HEK293 (cell line): ENCODE measurements at regions not wholly inside any gene's neighbourhood (a gene's known extent, or its start where the extent isn't known, plus 50 kb on each side); places are given as distances from the start of the nearest gene placed in this dataset.
A peak's percentile ranks its signal among the peaks of the same experiment; 100 is the strongest.

Experiments used
- CTCF ChIA-PET: fragments of 350-600 bp; formaldehyde crosslinking; extraction: SDS; loops from one replicate; lab custom pipeline; 2021; ENCODE audit warnings: antibody characterized with exemption; lab: Yijun Ruan, JAX
- POLR2A ChIA-PET: fragments of 300-600 bp; formaldehyde crosslinking; extraction: SDS; loops from one replicate; lab custom pipeline; 2020; ENCODE audit warnings: antibody characterized with exemption, inconsistent platforms; lab: Yijun Ruan, JAX
- H3K27ac ChIP-seq: fragments of 200-500 bp; sonication (Bioruptor generic); 2 replicates; pipeline ENCODE4 v1.5.1; 2014; ENCODE audit warnings: low read depth, low read length, control low read depth, inconsistent platforms; ENCODE audit errors: extremely low read depth
- H3K36me3 ChIP-seq, 2 experiments: fragments of 200-500 bp in 1 of 2; sonication (Bioruptor generic) in 1 of 2; 1 replicate in 1 of 2; 2 replicates in 1 of 2; pipeline ENCODE4 v1.5.1; 2014 to 2017; ENCODE audit warnings: inconsistent platforms in 2 of 2, low read length in 2 of 2; ENCODE audit not compliant: control insufficient read depth in 2 of 2, insufficient read depth in 1 of 2
- H3K4me1 ChIP-seq: fragments of 200-500 bp; sonication (Bioruptor generic); 2 replicates; pipeline ENCODE4 v1.5.1; 2014; ENCODE audit warnings: mild to moderate bottlenecking, low read length, inconsistent platforms; ENCODE audit not compliant: control insufficient read depth, insufficient read depth
- H3K4me3 ChIP-seq: 2 replicates; pipeline ENCODE4 v1.5.1; 2011; ENCODE audit warnings: low read depth, mild to moderate bottlenecking, control low read depth, low read length, moderate library complexity
- H3K9me3 ChIP-seq: fragments of 200-500 bp; sonication (Bioruptor generic); 2 replicates; pipeline ENCODE4 v1.5.1; 2014; ENCODE audit warnings: low read depth, low read length, inconsistent platforms; ENCODE audit not compliant: control insufficient read depth, insufficient read depth
- PRDM1 ChIP-seq: fragments of 450-650 bp; formaldehyde crosslinking; IDR thresholded peaks from 2 replicates; pipeline ENCODE4; 2016; ENCODE audit warnings: missing biosample characterization, missing genetic modification characterization
- ZBTB21 ChIP-seq: fragments of 450-650 bp; formaldehyde crosslinking; IDR thresholded peaks from 2 replicates; pipeline ENCODE4 v1.5.1; 2017; ENCODE audit warnings: missing biosample characterization, missing genetic modification characterization
- ZFP3 ChIP-seq: fragments of 450-650 bp; formaldehyde crosslinking; IDR thresholded peaks from 2 replicates; pipeline ENCODE4 v1.5.1; 2016; ENCODE audit warnings: low read depth, missing biosample characterization, missing genetic modification characterization
- ZNF184 ChIP-seq: fragments of 450-650 bp; IDR thresholded peaks from 2 replicates; pipeline ENCODE4 v1.5.1; 2018; ENCODE audit warnings: missing biosample characterization, mild to moderate bottlenecking, missing genetic modification characterization
- ZNF19 ChIP-seq: fragments of 450-650 bp; formaldehyde crosslinking; IDR thresholded peaks from 2 replicates; pipeline ENCODE4; 2016; ENCODE audit warnings: missing biosample characterization, missing genetic modification characterization, low read depth
- ZNF211 ChIP-seq: fragments of 450-650 bp; formaldehyde crosslinking; IDR thresholded peaks from 2 replicates; pipeline ENCODE4 v1.5.1; 2016; ENCODE audit warnings: low read depth, missing biosample characterization, missing genetic modification characterization
- ZNF248 ChIP-seq: fragments of 450-650 bp; formaldehyde crosslinking; IDR thresholded peaks from 2 replicates; pipeline ENCODE4 v1.5.1; 2017; ENCODE audit warnings: missing biosample characterization, missing genetic modification characterization
- ZNF274 ChIP-seq, 2 experiments: fragments of 200-500 bp in 1 of 2; fragments of 450-650 bp in 1 of 2; sonication (Bioruptor generic) in 1 of 2; formaldehyde crosslinking in 1 of 2; IDR thresholded peaks; 2 replicates each; pipeline versions ENCODE4 v1.5.1 to v1.6.1; 2014 to 2016; ENCODE audit warnings: borderline replicate concordance in 1 of 2, inconsistent platforms in 1 of 2, low read length in 1 of 2, missing biosample characterization in 1 of 2, missing genetic modification characterization in 1 of 2
- ZNF341 ChIP-seq: fragments of 450-650 bp; formaldehyde crosslinking; IDR thresholded peaks from 2 replicates; pipeline ENCODE4; 2016; ENCODE audit warnings: low read depth, missing biosample characterization, missing genetic modification characterization
- ZNF473 ChIP-seq: fragments of 450-650 bp; formaldehyde crosslinking; IDR thresholded peaks from 2 replicates; pipeline ENCODE4 v1.5.1; 2017; ENCODE audit warnings: missing biosample characterization, missing genetic modification characterization
- ZNF510 ChIP-seq: fragments of 450-650 bp; formaldehyde crosslinking; IDR thresholded peaks from 2 replicates; pipeline ENCODE4 v1.5.1; 2018; ENCODE audit warnings: mild to moderate bottlenecking, missing genetic modification characterization, missing biosample characterization; ENCODE audit not compliant: insufficient replicate concordance
- ZNF558 ChIP-seq: fragments of 450-650 bp; formaldehyde crosslinking; IDR thresholded peaks from 2 replicates; pipeline ENCODE4 v1.5.1; 2016; ENCODE audit warnings: missing biosample characterization, missing genetic modification characterization
- ZNF624 ChIP-seq: fragments of 450-650 bp; formaldehyde crosslinking; IDR thresholded peaks from 2 replicates; pipeline ENCODE4 v1.5.1; 2017; ENCODE audit warnings: missing biosample characterization, missing genetic modification characterization
- ZNF654 ChIP-seq: fragments of 450-650 bp; formaldehyde crosslinking; IDR thresholded peaks from 2 replicates; pipeline ENCODE4 v1.5.1; 2016; ENCODE audit warnings: low read depth, missing biosample characterization, missing genetic modification characterization
- ZNF677 ChIP-seq: fragments of 450-650 bp; IDR thresholded peaks from 2 replicates; pipeline ENCODE4 v1.5.0; 2018; ENCODE audit warnings: missing biosample characterization, mild to moderate bottlenecking, missing genetic modification characterization, moderate library complexity
- ZNF768 ChIP-seq: fragments of 450-650 bp; formaldehyde crosslinking; IDR thresholded peaks from 2 replicates; pipeline ENCODE4 v1.5.1; 2018; ENCODE audit warnings: missing biosample characterization, mild to moderate bottlenecking, missing genetic modification characterization
- ZNF791 ChIP-seq: fragments of 450-650 bp; formaldehyde crosslinking; IDR thresholded peaks from 2 replicates; pipeline ENCODE4 v1.5.1; 2016; ENCODE audit warnings: missing biosample characterization, missing genetic modification characterization
- TF ChIP-seq, protein P1 (sequence below): fragments of 450-650 bp; formaldehyde crosslinking; IDR thresholded peaks from 2 replicates; pipeline ENCODE4 v1.5.1; 2016; ENCODE audit warnings: missing biosample characterization, missing genetic modification characterization
- TF ChIP-seq, protein P2 (sequence below): fragments of 450-650 bp; formaldehyde crosslinking; IDR thresholded peaks from 2 replicates; pipeline ENCODE4 v1.5.1; 2017; ENCODE audit warnings: missing biosample characterization, missing genetic modification characterization
- TF ChIP-seq, protein P3 (sequence below): fragments of 450-650 bp; formaldehyde crosslinking; IDR thresholded peaks from 2 replicates; pipeline ENCODE4 v1.5.1; 2016; ENCODE audit warnings: missing biosample characterization, missing genetic modification characterization
- TF ChIP-seq, protein P4 (sequence below): fragments of 450-650 bp; formaldehyde crosslinking; IDR thresholded peaks from 2 replicates; pipeline ENCODE4 v1.5.1; 2016; ENCODE audit warnings: missing biosample characterization, missing genetic modification characterization
- TF ChIP-seq, protein P5 (sequence below): fragments of 450-650 bp; formaldehyde crosslinking; IDR thresholded peaks from 2 replicates; pipeline ENCODE4; 2016; ENCODE audit warnings: missing biosample characterization, missing genetic modification characterization

DNA sequence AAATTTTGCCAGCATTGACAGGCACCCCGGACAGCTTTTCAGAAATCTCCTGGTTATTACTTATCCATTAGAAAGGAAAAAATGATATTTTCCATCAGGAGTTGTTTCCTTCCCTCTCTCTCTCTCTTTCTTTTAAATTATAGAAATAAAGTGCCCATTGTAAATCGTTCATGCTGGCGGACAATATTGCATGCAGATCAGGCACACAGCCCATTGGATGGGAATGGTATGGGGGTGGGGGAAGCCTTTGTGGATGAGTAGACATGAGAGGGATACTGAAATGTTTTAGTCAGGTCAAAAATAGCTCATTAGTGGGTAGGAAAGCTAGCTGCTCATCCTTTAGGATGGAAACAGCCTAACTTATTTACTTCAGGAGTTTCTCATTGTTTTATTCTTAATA is 764.9 kb upstream of the MMS22L start:
- H3K36me3 ChIP-seq = no peaks in the 10 kb centered on the region
- H3K27ac ChIP-seq = no peak overlapping the region
- CTCF ChIA-PET = interaction anchor here (0.6 to 0.7 kb wide), 2 partner anchors 44 to 64 kb away, joined by 3 to 4 read pairs; no protein-coding TSS in a partner anchor
- H3K4me3 ChIP-seq = no peak overlapping the region
- TF ChIP-seq ZNF677 (tag by site-specific recombination) (no peak), ZFP3 (no peak), ZNF510 (no peak), PRDM1 (tag by site-specific recombination) (no peak), ZNF248 (tag by site-specific recombination) (no peak)
- H3K9me3 ChIP-seq = no peaks in the 10 kb centered on the region
- POLR2A ChIA-PET = no interaction called here
- no peaks in the 10 kb centered on the region for H3K4me1 ChIP-seq

DNA sequence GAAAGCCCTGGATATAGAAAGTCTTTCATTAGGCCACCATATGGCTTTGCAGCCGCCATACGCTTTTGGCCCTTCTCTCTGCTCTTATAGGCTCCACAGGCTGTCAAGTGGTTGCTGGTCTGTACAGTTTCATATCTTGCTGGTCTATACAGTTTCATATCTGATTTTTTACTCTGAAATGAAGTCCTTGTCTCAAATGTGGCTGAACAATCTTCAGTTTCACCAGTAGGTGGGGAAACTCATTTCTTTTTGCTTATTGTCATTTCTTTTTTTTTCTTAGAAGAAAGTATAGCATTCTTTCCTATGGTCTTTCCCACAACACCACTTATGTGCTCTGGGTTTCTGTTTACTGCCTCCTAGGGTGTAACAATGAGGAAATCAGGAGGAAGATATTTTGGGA is 771.4 kb upstream of the MMS22L start:
- H3K4me3 ChIP-seq = no peak overlapping the region
- H3K36me3 ChIP-seq = no peaks in the 10 kb centered on the region
- CTCF ChIA-PET = interaction anchor here (0.5 to 1.0 kb wide), 4 partner anchors 9 to 417 kb away, joined by 3 to 6 read pairs (median 4); no protein-coding TSS in a partner anchor
- TF ChIP-seq ZNF654 (tag by site-specific recombination) = peak; percentile 18; the same call in 1 of the 2 replicates
- TF ChIP-seq ZNF624 (tag by site-specific recombination) = no peak
- TF ChIP-seq, all 188 proteins: peak for 1
- Histone ChIP-seq H3K27ac (no peak overlapping the region), H3K9me3 (no peaks in the 10 kb centered on the region), H3K4me1 (0 out of 2 replicates have a peak, but pooled peaks cover 2% of the 10 kb centered on the region)
- POLR2A ChIA-PET = no interaction called here

DNA sequence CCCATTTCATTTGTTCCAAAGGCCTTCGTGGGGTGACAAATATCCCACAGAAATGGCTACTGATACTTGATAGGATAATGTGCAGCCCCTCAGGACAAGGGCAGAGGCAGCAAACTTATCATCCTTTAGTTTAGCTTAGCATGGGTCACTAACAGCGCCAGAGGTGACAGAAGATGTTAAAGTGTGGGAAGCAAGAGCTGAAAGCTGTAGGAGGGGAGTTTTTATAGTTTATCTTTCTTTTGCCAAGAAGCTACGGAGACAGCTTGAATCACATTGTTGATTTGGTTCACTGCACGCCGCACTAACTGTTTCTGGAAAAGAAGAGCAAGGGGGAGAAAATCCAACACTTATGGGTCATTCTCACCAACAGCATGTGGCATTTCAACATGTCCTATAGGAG is 773.9 kb upstream of the MMS22L start:
- Histone ChIP-seq H3K4me1 (0 out of 2 replicates have a peak, but pooled peaks cover 2% of the 10 kb centered on the region), H3K36me3 (no peaks in the 10 kb centered on the region), H3K4me3 (no peak overlapping the region), H3K9me3 (no peaks in the 10 kb centered on the region), H3K27ac (no peak overlapping the region)
- ChIA-PET POLR2A (no interaction called here), CTCF (no interaction called here)
- no peak for TF ChIP-seq ZNF791
- TF ChIP-seq ZNF274 (IDR thresholded peaks at IDR 0.05; ENCODE audit: low read length) = no peak
- TF ChIP-seq ZNF274 (tag by site-specific recombination; IDR thresholded peaks at IDR 0.05; ENCODE audit: borderline replicate concordance) = no peak
- TF ChIP-seq, protein P1, sequence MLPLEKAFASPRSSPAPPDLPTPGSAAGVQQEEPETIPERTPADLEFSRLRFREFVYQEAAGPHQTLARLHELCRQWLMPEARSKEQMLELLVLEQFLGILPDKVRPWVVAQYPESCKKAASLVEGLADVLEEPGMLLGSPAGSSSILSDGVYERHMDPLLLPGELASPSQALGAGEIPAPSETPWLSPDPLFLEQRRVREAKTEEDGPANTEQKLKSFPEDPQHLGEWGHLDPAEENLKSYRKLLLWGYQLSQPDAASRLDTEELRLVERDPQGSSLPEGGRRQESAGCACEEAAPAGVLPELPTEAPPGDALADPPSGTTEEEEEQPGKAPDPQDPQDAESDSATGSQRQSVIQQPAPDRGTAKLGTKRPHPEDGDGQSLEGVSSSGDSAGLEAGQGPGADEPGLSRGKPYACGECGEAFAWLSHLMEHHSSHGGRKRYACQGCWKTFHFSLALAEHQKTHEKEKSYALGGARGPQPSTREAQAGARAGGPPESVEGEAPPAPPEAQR (tag by site-specific recombination) = no peak
- TF ChIP-seq ZNF768 = no peak
- TF ChIP-seq ZBTB21 (tag by site-specific recombination) = no peak
- no peak for TF ChIP-seq ZNF473 (tag by site-specific recombination)
- no peak for TF ChIP-seq ZNF19
- TF ChIP-seq ZNF211 (tag by site-specific recombination) = no peak
- TF ChIP-seq ZFP3 = no peak
- TF ChIP-seq, protein P2, sequence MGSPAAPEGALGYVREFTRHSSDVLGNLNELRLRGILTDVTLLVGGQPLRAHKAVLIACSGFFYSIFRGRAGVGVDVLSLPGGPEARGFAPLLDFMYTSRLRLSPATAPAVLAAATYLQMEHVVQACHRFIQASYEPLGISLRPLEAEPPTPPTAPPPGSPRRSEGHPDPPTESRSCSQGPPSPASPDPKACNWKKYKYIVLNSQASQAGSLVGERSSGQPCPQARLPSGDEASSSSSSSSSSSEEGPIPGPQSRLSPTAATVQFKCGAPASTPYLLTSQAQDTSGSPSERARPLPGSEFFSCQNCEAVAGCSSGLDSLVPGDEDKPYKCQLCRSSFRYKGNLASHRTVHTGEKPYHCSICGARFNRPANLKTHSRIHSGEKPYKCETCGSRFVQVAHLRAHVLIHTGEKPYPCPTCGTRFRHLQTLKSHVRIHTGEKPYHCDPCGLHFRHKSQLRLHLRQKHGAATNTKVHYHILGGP (tag by site-specific recombination) = no peak
- TF ChIP-seq, protein P3, sequence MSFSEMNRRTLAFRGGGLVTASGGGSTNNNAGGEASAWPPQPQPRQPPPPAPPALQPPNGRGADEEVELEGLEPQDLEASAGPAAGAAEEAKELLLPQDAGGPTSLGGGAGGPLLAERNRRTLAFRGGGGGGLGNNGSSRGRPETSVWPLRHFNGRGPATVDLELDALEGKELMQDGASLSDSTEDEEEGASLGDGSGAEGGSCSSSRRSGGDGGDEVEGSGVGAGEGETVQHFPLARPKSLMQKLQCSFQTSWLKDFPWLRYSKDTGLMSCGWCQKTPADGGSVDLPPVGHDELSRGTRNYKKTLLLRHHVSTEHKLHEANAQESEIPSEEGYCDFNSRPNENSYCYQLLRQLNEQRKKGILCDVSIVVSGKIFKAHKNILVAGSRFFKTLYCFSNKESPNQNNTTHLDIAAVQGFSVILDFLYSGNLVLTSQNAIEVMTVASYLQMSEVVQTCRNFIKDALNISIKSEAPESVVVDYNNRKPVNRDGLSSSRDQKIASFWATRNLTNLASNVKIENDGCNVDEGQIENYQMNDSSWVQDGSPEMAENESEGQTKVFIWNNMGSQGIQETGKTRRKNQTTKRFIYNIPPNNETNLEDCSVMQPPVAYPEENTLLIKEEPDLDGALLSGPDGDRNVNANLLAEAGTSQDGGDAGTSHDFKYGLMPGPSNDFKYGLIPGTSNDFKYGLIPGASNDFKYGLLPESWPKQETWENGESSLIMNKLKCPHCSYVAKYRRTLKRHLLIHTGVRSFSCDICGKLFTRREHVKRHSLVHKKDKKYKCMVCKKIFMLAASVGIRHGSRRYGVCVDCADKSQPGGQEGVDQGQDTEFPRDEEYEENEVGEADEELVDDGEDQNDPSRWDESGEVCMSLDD (tag by site-specific recombination) = no peak
- no peak for TF ChIP-seq ZNF184
- TF ChIP-seq, protein P4, sequence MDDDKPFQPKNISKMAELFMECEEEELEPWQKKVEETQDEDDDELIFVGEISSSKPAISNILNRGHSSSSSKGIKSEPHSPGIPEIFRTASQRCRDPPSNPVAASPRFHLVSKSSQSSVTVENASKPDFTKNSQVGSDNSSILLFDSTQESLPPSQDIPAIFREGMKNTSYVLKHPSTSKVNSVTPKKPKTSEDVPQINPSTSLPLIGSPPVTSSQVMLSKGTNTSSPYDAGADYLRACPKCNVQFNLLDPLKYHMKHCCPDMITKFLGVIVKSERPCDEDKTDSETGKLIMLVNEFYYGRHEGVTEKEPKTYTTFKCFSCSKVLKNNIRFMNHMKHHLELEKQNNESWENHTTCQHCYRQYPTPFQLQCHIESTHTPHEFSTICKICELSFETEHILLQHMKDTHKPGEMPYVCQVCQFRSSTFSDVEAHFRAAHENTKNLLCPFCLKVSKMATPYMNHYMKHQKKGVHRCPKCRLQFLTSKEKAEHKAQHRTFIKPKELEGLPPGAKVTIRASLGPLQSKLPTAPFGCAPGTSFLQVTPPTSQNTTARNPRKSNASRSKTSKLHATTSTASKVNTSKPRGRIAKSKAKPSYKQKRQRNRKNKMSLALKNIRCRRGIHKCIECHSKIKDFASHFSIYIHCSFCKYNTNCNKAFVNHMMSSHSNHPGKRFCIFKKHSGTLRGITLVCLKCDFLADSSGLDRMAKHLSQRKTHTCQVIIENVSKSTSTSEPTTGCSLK (tag by site-specific recombination) = no peak
- no peak for TF ChIP-seq ZNF341 (tag by site-specific recombination)
- TF ChIP-seq, protein P5, sequence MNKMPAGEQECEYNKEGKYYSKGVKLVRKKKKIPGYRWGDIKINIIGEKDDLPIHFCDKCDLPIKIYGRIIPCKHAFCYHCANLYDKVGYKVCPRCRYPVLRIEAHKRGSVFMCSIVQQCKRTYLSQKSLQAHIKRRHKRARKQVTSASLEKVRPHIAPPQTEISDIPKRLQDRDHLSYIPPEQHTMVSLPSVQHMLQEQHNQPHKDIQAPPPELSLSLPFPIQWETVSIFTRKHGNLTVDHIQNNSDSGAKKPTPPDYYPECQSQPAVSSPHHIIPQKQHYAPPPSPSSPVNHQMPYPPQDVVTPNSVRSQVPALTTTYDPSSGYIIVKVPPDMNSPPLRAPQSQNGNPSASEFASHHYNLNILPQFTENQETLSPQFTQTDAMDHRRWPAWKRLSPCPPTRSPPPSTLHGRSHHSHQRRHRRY (tag by site-specific recombination) = no peak
- TF ChIP-seq ZNF558 (tag by site-specific recombination) = no peak
